HCT116 (cell line): ENCODE measurements at regions not wholly inside any gene's neighbourhood (a gene's known extent, or its start where the extent isn't known, plus 50 kb on each side); places are given as distances from the start of the nearest gene placed in this dataset.

Experiments
- CBX3 ChIP-seq: IDR thresholded peaks from 2 replicates; pipeline ENCODE4 v1.6.1; 2012; ENCODE audit warnings: low read depth
- EZH2 ChIP-seq: fragments of 200-600 bp; sonication (generic); IDR thresholded peaks from 2 replicates; pipeline ENCODE4 v1.6.1; 2017; ENCODE audit warnings: antibody characterized with exemption, mixed run types
- EZH2phosphoT487 ChIP-seq: fragments of 200-600 bp; IDR thresholded peaks from 2 replicates; pipeline ENCODE4 v1.6.1; 2018; ENCODE audit warnings: antibody characterized with exemption, borderline replicate concordance
- POLR2A ChIP-seq: IDR thresholded peaks from 2 replicates; pipeline ENCODE4 v1.7.0; 2011; ENCODE audit warnings: borderline replicate concordance; ENCODE audit not compliant: insufficient read depth, insufficient read length; ENCODE audit errors: extremely low read depth
- POLR2AphosphoS5 ChIP-seq: IDR thresholded peaks from 2 replicates; pipeline ENCODE4 v1.6.1; 2011; ENCODE audit warnings: mild to moderate bottlenecking, low read depth, low read length, moderate library complexity
- SIN3A ChIP-seq: IDR thresholded peaks from 2 replicates; pipeline ENCODE4 v1.6.1; 2012; ENCODE audit warnings: low read depth
- SRF ChIP-seq: IDR thresholded peaks from 2 replicates; pipeline ENCODE4 v1.6.1; 2012; ENCODE audit warnings: low read depth
- YY1 ChIP-seq: IDR thresholded peaks from 2 replicates; pipeline ENCODE4 v1.6.1; 2011; ENCODE audit warnings: low read length, low read depth, moderate library complexity, mild to moderate bottlenecking; ENCODE audit not compliant: insufficient replicate concordance; ENCODE audit errors: extremely low read depth
- ZNF274 ChIP-seq: fragments of 200-500 bp; sonication (Bioruptor generic); IDR thresholded peaks from 2 replicates; pipeline ENCODE4 v1.6.1; 2014; ENCODE audit warnings: mild to moderate bottlenecking, low read depth, low read length, inconsistent platforms
- TF ChIP-seq, protein P1 (sequence below), 3 experiments: fragments of 200-600 bp in 1 of 3; sonication (generic) in 1 of 3; IDR thresholded peaks in 2 of 3; conservative IDR thresholded peaks in 1 of 3; 2 replicates each; pipeline ENCODE4 v1.5.1; 2012 to 2017; ENCODE audit warnings: low read depth in 2 of 3, low read length in 2 of 3, antibody characterized with exemption in 1 of 3, borderline replicate concordance in 1 of 3, control low read depth in 1 of 3, mild to moderate bottlenecking in 1 of 3, mixed read lengths in 1 of 3, mixed run types in 1 of 3, moderate library complexity in 1 of 3; ENCODE audit not compliant: insufficient read depth in 1 of 3
- TF ChIP-seq, protein P2 (sequence below): IDR thresholded peaks from 2 replicates; pipeline ENCODE4 v1.6.1; 2012
- TF ChIP-seq, protein P3 (sequence below): IDR thresholded peaks from 2 replicates; pipeline ENCODE4 v1.6.1; 2012
- TF ChIP-seq, protein P4 (sequence below): IDR thresholded peaks from 2 replicates; pipeline ENCODE4 v1.6.1; 2011; ENCODE audit warnings: mild to moderate bottlenecking, low read length, moderate library complexity; ENCODE audit not compliant: insufficient replicate concordance; ENCODE audit errors: extremely low read depth

GRCh38 chr2:63700271-63700670 lies 111.5 kb downstream of the MDH1 start:
- TF ChIP-seq, protein P1, sequence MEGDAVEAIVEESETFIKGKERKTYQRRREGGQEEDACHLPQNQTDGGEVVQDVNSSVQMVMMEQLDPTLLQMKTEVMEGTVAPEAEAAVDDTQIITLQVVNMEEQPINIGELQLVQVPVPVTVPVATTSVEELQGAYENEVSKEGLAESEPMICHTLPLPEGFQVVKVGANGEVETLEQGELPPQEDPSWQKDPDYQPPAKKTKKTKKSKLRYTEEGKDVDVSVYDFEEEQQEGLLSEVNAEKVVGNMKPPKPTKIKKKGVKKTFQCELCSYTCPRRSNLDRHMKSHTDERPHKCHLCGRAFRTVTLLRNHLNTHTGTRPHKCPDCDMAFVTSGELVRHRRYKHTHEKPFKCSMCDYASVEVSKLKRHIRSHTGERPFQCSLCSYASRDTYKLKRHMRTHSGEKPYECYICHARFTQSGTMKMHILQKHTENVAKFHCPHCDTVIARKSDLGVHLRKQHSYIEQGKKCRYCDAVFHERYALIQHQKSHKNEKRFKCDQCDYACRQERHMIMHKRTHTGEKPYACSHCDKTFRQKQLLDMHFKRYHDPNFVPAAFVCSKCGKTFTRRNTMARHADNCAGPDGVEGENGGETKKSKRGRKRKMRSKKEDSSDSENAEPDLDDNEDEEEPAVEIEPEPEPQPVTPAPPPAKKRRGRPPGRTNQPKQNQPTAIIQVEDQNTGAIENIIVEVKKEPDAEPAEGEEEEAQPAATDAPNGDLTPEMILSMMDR (IDR thresholded peaks at IDR 0.05 in 2 of 3, conservative IDR thresholded peaks at IDR 0.05 in 1 of 3; ENCODE audit: borderline replicate concordance in 1 of 3, insufficient read depth in 1 of 3, low read depth in 2 of 3, low read length in 2 of 3): no peak
- TF ChIP-seq POLR2A: no peak
- no peak for TF ChIP-seq EZH2phosphoT487
- TF ChIP-seq, protein P2, sequence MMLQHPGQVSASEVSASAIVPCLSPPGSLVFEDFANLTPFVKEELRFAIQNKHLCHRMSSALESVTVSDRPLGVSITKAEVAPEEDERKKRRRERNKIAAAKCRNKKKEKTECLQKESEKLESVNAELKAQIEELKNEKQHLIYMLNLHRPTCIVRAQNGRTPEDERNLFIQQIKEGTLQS: no peak
- TF ChIP-seq POLR2AphosphoS5: no peak
- no peak for TF ChIP-seq SRF
- TF ChIP-seq, protein P3, sequence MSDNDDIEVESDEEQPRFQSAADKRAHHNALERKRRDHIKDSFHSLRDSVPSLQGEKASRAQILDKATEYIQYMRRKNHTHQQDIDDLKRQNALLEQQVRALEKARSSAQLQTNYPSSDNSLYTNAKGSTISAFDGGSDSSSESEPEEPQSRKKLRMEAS: no peak
- no peak for TF ChIP-seq EZH2
- no peak for TF ChIP-seq YY1
- TF ChIP-seq, protein P4, sequence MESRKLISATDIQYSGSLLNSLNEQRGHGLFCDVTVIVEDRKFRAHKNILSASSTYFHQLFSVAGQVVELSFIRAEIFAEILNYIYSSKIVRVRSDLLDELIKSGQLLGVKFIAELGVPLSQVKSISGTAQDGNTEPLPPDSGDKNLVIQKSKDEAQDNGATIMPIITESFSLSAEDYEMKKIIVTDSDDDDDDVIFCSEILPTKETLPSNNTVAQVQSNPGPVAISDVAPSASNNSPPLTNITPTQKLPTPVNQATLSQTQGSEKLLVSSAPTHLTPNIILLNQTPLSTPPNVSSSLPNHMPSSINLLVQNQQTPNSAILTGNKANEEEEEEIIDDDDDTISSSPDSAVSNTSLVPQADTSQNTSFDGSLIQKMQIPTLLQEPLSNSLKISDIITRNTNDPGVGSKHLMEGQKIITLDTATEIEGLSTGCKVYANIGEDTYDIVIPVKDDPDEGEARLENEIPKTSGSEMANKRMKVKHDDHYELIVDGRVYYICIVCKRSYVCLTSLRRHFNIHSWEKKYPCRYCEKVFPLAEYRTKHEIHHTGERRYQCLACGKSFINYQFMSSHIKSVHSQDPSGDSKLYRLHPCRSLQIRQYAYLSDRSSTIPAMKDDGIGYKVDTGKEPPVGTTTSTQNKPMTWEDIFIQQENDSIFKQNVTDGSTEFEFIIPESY: no peak
- no peak for TF ChIP-seq ZNF274
- TF ChIP-seq SIN3A: no peak
- no peak for TF ChIP-seq CBX3
